Endothelial cell of umbilical vein (primary cell): ENCODE measurements at regions not wholly inside any gene's neighbourhood (a gene's known extent, or its start where the extent isn't known, plus 50 kb on each side); places are given as distances from the start of the nearest gene placed in this dataset.
A peak's percentile ranks its signal among the peaks of the same experiment; 100 is the strongest.

Source experiments
- BruUV-seq: library from RNA; stranded (reverse); fragments of 400-500 nt; replicated peaks from 2 replicates; lab custom pipeline; 2021; lab: Mats Ljungman, UMichigan
- CTCF ChIA-PET: fragments of 300-600, 350-600 bp; sonication (Branson Sonifier 250); formaldehyde crosslinking; loops from one replicate; lab custom pipeline; 2021; ENCODE audit warnings: antibody characterized with exemption, inconsistent platforms; lab: Charles Lee
- POLR2A ChIA-PET: fragments of 300-600, 350-600 bp; sonication (Branson Sonifier 250); formaldehyde crosslinking; loops from one replicate; lab custom pipeline; 2021; ENCODE audit warnings: antibody characterized with exemption, inconsistent platforms; lab: Charles Lee
- DNase-seq: peaks from one replicate; pipeline ENCODE4 v3.0.0-alpha.2; 2011; ENCODE audit warnings: low read depth, low spot score
- FAIRE-seq: peaks from 2 replicates; lab custom pipeline; 2011; peaks lifted over from hg19 to GRCh38; lab: Jason Lieb, UNC
- H2AFZ ChIP-seq: 2 replicates; pipeline ENCODE4 v1.6.0; 2012; ENCODE audit warnings: low read depth, low read length, control low read depth, inconsistent platforms
- H3K27ac ChIP-seq: 2 replicates; pipeline ENCODE4 v1.5.1; 2011; ENCODE audit warnings: low read depth, mild to moderate bottlenecking, control low read depth, low read length, moderate library complexity; ENCODE audit not compliant: insufficient read depth
- H3K27me3 ChIP-seq, 2 experiments: 2 replicates each; pipeline versions ENCODE4 v1.6.0 to v1.6.1; 2011; ENCODE audit warnings: low read length in 2 of 2, mixed read lengths in 1 of 2; ENCODE audit not compliant: control insufficient read depth in 2 of 2, insufficient read depth in 2 of 2
- H3K36me3 ChIP-seq, 2 experiments: 2 replicates in 1 of 2; 3 replicates in 1 of 2; pipeline ENCODE4 v1.5.1; 2011; ENCODE audit warnings: low read length in 2 of 2, mild to moderate bottlenecking in 1 of 2, moderate library complexity in 1 of 2; ENCODE audit not compliant: control insufficient read depth in 2 of 2, insufficient read depth in 2 of 2; ENCODE audit errors: extremely low read depth in 1 of 2
- H3K4me1 ChIP-seq: 3 replicates; pipeline ENCODE4 v1.5.1; 2011; ENCODE audit warnings: mild to moderate bottlenecking, low read length; ENCODE audit not compliant: control insufficient read depth, insufficient read depth; ENCODE audit errors: extremely low read depth
- H3K4me2 ChIP-seq: 2 replicates; pipeline ENCODE4 v1.6.1; 2011; ENCODE audit warnings: low read length, control low read depth, mixed read lengths; ENCODE audit not compliant: insufficient read depth
- H3K4me3 ChIP-seq, 3 experiments: fragments of 200-600 bp in 1 of 3; sonication (generic), shearing (Covaris generic) in 1 of 3; replicated peaks in 1 of 3; 2 replicates each; pipeline ENCODE4 v1.5.1; 2011 to 2016; ENCODE audit warnings: control low read depth in 3 of 3, low read length in 3 of 3, mild to moderate bottlenecking in 2 of 3, inconsistent platforms in 1 of 3, low read depth in 1 of 3, moderate library complexity in 1 of 3; ENCODE audit not compliant: insufficient read depth in 1 of 3
- H3K79me2 ChIP-seq: 2 replicates; pipeline ENCODE4 v1.6.0; 2012; ENCODE audit warnings: low read length, inconsistent platforms; ENCODE audit not compliant: control insufficient read depth, insufficient read depth
- H3K9ac ChIP-seq: replicated peaks from 2 replicates; pipeline ENCODE3; 2011; ENCODE audit warnings: low read length, control low read depth; ENCODE audit not compliant: insufficient read depth; ENCODE audit errors: extremely low read depth
- H3K9me1 ChIP-seq: replicated peaks from 3 replicates; pipeline ENCODE4 v1.6.0; 2011; ENCODE audit warnings: mild to moderate bottlenecking, low read length; ENCODE audit not compliant: control insufficient read depth, insufficient read depth; ENCODE audit errors: extremely low read depth
- H3K9me3 ChIP-seq: replicated peaks from 2 replicates; pipeline ENCODE4 v1.5.1; 2012; ENCODE audit warnings: low read length, inconsistent platforms; ENCODE audit not compliant: control insufficient read depth, insufficient read depth
- H4K20me1 ChIP-seq: replicated peaks from 2 replicates; pipeline ENCODE3; 2011; ENCODE audit warnings: mild to moderate bottlenecking, low read length; ENCODE audit not compliant: control insufficient read depth, insufficient read depth; ENCODE audit errors: extremely low read depth
- CTCF ChIP-seq, 2 donors: IDR thresholded peaks; 1 replicate in 1 of 2; 2 replicates in 1 of 2; pipeline ENCODE4 v1.5.1; 2011; ENCODE audit warnings: low read length in 2 of 2, mild to moderate bottlenecking in 2 of 2, moderate library complexity in 2 of 2, control low read depth in 1 of 2, inconsistent platforms in 1 of 2, low read depth in 1 of 2; ENCODE audit not compliant: insufficient read depth in 1 of 2; ENCODE audit errors: extremely low read depth in 1 of 2
- EZH2 ChIP-seq: IDR thresholded peaks from 2 replicates; pipeline ENCODE4 v1.6.1; 2012; ENCODE audit warnings: borderline replicate concordance, low read depth, mild to moderate bottlenecking, moderate library complexity, low read length, inconsistent platforms; ENCODE audit not compliant: severe bottlenecking
- FOS ChIP-seq: IDR thresholded peaks from 2 replicates; pipeline ENCODE4 v1.6.1; 2011; ENCODE audit warnings: mild to moderate bottlenecking, low read length, moderate library complexity, borderline replicate concordance; ENCODE audit not compliant: insufficient read depth
- GATA2 ChIP-seq: IDR thresholded peaks from 2 replicates; pipeline ENCODE4 v1.7.0; 2011; ENCODE audit warnings: low read depth, mild to moderate bottlenecking, moderate library complexity, mixed read lengths, low read length; ENCODE audit not compliant: insufficient read length, insufficient read depth
- JUN ChIP-seq: IDR thresholded peaks from 2 replicates; pipeline ENCODE4 v1.6.1; 2011; ENCODE audit warnings: borderline replicate concordance, low read depth; ENCODE audit not compliant: insufficient read length, insufficient read depth
- MAX ChIP-seq: IDR thresholded peaks from 2 replicates; pipeline ENCODE4 v1.6.1; 2011; ENCODE audit not compliant: insufficient read depth, insufficient read length
- MYC ChIP-seq: IDR thresholded peaks from one replicate; pipeline ENCODE4 v1.6.1; 2011; ENCODE audit warnings: mild to moderate bottlenecking, low read depth, low read length
- POLR2A ChIP-seq: IDR thresholded peaks from 2 replicates; pipeline ENCODE4 v1.6.1; 2012; ENCODE audit warnings: low read depth, mild to moderate bottlenecking, control low read depth, low read length
- POLR2AphosphoS5 ChIP-seq: IDR thresholded peaks from 2 replicates; pipeline ENCODE4 v1.6.1; 2012; ENCODE audit warnings: low read depth, mild to moderate bottlenecking, control low read depth, low read length, moderate library complexity; ENCODE audit not compliant: insufficient read depth
- dilution Hi-C: fragments of 300-500 bp; cut with MboI; formaldehyde crosslinking; loops from one replicate; pipeline ENCODE4 v1.15.0; 2019; ENCODE audit warnings: low sequenced_read_pairs; ENCODE audit not compliant: extremely low pct_ligation_motif_present
- intact Hi-C: fragments of 100-400 bp; cut with micrococcal nuclease; formaldehyde crosslinking; loops from one replicate; pipeline ENCODE4 v1.10.0; 2022

- Histone ChIP-seq H4K20me1 (no peaks in the 10 kb centered on the region), H3K4me2 (peak overlapping the region; percentile 60), H2AFZ (no peak overlapping the region), H3K4me3 (no peak overlapping the region), H3K9ac (peak overlapping the region; percentile 43), H3K79me2 (no peaks in the 10 kb centered on the region), H3K27me3 (no peaks in the 10 kb centered on the region), H3K27ac (peak overlapping the region; percentile 81), H3K36me3 (no peaks in the 10 kb centered on the region), H3K9me1 (no peaks in the 10 kb centered on the region), H3K4me1 (peaks cover 32% of the 10 kb centered on the region), H3K9me3 (no peaks in the 10 kb centered on the region)
- CTCF ChIA-PET, result no interaction called here
- no TSS peak for BruUV-seq
- intact Hi-C loops, result no loop called here
- no peak for FAIRE-seq
- dilution Hi-C loops, result no loop called here
- no peak for TF ChIP-seq JUN
- TF ChIP-seq FOS, result no peak
- TF ChIP-seq GATA2, result no peak
- TF ChIP-seq MYC, result no peak
- TF ChIP-seq POLR2AphosphoS5, result no peak
- TF ChIP-seq EZH2, result no peak
- TF ChIP-seq CTCF (IDR thresholded peaks at IDR 0.05; ENCODE audit: extremely low read depth in 1 of 2, insufficient read depth in 1 of 2, low read depth in 1 of 2, low read length in 2 of 2), result no peak
- TF ChIP-seq POLR2A, result no peak
- no peak for TF ChIP-seq MAX
- DNase-seq, result no peak
- POLR2A ChIA-PET, result no interaction called here
These were observed 61.5 kb upstream of the SERP2 start for GRCh38 chr13:44312131-44312530.
